Kidney capillary endothelial cell (primary cell): ENCODE measurements at regions not wholly inside any gene's neighbourhood (a gene's known extent, or its start where the extent isn't known, plus 50 kb on each side); places are given as distances from the start of the nearest gene placed in this dataset.

Experiments used
- DNase-seq: peaks from one replicate; pipeline ENCODE4 v3.0.0-alpha.2; 2018; ENCODE audit warnings: low spot score

DNA sequence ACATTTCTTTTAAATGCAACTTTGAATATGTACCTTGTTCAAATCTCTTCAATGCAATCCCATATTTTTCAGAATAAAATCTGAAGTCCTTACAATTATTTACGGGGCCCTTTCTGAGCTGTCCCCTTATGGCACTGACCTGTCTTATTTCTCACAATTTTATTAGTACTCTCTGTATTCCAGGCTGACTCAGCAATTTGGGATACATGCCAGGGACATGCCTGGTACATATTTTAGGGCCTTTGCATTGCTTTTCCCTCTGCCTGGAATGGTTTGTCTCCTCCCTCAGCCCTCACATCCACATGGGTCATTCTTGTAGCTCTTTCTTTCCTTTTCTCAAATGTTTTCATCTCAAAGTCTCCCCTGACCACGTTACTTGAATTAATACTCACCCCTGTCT, 172.2 kb upstream of the TECRL start:
- no peak for DNase-seq

GRCh38 chr4:64564126-64564525, 154.9 kb upstream of the TECRL start:
- no peak for DNase-seq

- no peak for DNase-seq
Measured at GRCh38 chr4:64559571-64559970, 150.3 kb upstream of the TECRL start.

DNA sequence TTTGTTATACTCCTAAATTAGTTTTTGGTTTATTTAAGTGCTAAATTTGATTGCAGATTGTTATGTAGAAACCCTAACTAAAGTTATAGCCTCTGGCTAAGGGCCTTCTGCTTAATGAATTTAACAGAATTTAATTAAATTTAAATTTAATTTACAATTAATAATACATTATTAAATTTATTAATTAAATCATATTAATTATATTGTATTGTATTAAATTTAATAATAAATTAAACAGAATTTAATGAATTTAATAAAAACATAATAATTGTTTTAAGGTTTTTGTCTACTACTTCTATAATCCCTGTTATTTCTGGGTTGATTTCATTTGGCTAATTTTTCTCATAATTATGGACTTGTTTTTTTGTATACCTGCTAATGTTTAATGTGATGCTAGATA, 141.9 kb upstream of the TECRL start:
- no peak for DNase-seq

- DNase-seq, result no peak
Measured at GRCh38 chr4:64545593-64545992, 136.3 kb upstream of the TECRL start.

DNA sequence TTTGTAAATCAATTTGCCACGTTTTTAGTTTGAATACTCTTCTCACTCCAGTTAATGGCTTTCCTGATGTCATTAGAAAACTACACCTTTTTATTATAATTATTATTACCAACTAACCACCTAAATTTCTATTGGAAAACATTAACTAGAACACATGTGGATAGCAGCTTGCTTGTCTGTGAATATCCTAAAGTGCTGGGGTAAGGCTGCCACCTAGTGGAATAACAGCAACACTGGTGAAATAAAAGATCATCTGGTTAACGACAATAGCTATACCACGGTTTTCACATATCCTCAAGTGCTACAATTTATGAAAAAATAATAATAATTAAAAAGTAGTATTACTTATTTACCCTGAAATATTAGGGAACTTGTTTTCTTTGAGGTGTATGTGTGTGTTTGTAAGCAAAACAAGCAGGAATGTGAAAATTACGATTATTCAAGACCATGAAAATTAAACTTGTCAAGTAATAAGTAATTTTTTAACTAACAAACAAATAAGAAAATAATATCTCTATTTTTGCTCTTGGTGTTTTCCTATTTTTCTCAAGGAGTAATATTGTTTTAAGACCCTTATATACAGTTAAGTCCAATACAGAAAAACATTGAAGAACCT, 130.1 kb upstream of the TECRL start:
- peak; percentile 68 for DNase-seq

- DNase-seq, result no peak
Measured at GRCh38 chr4:64538219-64538618, 129.0 kb upstream of the TECRL start.

DNA sequence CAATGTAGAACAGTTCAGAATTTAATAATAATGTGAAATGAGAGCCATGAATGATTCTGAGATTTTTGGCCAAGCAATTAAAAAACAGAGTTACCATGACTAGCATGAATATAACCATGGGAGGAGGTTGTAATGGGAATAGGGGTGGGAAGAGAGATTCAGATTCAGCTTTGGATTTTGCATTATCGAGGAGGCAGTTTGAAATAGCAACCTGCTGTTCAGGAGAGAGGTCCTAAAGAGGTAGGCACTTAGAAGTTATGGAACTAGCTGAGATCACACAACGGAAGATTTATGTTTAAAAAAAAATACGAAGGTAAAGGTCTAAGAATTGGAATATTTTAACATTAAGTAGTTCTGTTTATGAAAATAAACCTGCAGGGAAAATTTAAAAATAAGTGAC, 124.4 kb upstream of the TECRL start:
- no peak for DNase-seq

DNA sequence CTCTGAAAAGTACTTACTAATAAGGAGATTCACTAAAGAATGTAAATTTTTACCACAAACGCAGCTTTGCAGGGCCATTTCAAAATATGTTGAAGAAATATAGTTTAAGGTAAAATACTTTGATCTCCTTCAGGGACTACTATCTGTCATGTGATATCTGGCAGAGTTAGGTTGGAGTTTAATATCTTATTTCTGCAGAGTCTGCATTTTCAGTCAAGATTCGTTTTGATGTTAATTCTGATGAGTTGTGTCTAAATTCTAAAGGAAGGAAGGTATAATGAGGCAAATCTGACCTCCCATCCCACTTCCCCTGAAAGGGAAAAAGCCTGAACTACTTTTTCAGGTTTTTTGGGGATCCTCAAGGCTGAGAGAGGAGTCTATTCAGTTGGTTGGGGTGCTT, 123.9 kb upstream of the TECRL start:
- no peak for DNase-seq

DNA sequence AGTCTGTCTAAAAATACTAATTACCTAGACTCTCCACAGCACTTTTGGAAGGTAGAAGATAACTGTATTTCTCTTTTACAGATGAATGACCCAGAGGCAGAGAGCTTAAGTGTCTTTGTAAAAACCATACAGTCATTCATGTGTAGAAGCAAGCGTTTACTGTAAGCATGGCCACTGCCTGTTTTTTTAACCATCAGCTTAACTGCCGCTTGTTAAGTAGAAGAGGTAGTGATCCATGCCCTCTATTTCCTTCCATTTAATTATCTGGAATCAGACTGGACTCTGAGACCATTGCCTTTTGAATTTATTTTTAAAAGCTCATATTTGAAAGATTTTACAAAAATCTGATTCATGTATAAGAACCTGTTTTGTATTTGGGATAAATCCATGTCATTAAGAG, 111.2 kb upstream of the TECRL start:
- no peak for DNase-seq

DNA sequence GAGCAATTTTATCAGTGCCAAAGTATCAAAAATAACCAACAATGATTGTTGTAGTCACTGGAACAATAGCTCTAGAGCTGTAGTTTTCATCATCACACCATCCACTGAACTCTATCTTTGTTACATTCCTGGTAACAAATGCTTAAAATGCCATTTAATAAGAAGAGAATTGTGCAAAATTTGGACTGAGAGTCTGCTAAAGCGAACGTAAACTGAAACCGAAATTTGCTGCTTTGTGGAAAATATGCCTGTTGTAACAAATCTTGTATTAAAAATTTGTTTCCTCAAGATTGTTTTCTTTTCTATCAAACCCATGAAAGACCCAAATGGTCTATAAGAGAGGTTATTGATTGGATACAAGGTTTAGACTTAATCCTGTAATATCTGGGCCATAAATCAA, 109.3 kb upstream of the TECRL start:
- no peak for DNase-seq

GRCh38 chr4:64516176-64516575, 106.9 kb upstream of the TECRL start:
- DNase-seq, result no peak

DNA sequence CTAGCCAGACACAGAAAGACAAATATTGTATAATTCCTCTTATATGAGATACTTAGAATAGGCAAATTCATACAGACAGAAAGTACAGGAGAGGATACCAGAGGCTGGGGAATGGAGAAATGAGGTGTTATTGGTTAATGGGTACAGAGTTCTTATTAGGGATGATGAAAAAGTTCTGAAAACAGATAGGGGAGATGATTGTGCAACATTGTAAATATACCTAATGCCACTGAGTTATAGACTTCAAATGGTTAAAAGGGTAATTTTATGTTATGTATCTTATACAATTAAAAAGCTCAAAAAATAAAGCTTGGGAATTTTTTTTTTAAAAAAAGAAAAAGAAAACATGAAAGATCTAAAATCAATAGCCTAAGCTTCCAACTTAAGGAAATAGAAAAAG, 98.8 kb upstream of the TECRL start:
- no peak for DNase-seq

- no peak for DNase-seq
Measured at GRCh38 chr4:64503945-64504675, 94.9 kb upstream of the TECRL start.

GRCh38 chr4:64503416-64503815, 94.2 kb upstream of the TECRL start:
- no peak for DNase-seq

GRCh38 chr4:64497491-64497890, 88.2 kb upstream of the TECRL start:
- DNase-seq, result no peak

DNA sequence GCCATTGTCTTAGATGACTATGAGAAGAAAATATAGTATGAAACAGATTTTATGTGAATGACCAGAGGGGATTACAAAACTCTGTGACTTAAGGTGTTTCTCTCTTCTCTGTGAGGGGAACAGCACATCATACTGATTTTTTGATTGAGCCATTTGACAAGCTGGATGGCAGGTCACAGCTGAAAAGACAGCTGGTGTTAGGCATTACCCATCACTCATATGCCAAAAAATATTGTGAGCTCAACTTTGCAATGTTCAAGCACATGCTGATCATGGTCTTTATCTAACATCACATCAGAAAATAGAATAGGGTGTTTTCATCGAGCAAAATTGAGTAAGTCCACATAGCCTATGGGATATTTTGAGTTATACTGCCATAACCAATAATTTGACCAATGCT, 86.7 kb upstream of the TECRL start:
- DNase-seq, result no peak

DNA sequence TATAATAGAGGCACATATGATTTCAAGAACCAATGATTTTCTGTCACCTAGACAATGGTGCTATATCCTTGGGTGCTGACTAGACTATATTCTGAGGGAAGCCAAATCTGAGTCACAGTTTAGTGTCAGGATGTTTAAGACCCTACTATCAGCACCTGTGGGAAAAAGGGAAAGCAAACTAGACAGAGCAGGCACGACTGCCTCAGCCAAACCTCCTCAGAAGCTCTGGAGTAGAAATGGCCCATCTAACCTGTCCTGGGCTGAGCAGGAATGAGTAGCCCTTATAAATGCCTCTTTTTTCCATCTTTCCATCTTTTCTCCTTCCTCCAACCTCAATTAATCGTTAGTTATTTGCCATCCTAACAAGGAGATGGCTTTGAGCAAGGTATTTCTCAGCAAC, 80.4 kb upstream of the TECRL start:
- DNase-seq, result no peak

GRCh38 chr4:64479338-64479737, 70.1 kb upstream of the TECRL start:
- no peak for DNase-seq

DNA sequence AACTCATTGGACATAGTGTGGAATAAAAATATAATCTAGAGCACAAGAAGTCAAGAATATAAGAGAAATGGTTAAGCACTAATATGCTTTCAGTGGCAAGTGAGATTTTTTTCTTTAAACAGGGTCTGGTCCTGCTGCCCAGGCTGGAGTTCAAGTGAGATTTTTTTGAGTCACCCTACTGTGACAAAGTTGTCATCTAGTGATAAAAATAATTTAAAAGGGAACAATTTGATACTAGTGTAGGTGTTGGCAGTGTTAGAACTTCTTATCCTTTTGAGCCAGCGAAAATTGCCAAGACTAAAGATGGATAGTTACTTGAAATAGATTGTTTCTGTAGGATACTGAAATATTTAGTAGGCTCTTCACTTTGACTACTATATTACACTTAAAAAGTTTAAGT, 67.9 kb upstream of the TECRL start:
- DNase-seq, result no peak

GRCh38 chr4:64465263-64465662, 56.0 kb upstream of the TECRL start:
- no peak for DNase-seq

- DNase-seq, result no peak
Measured at GRCh38 chr4:64464581-64464980, 55.3 kb upstream of the TECRL start.
